ENCODE measurements at regions not wholly inside any gene's neighbourhood (a gene's known extent, or its start where the extent isn't known, plus 50 kb on each side); places are given as distances from the start of the nearest gene placed in this dataset.

DNA sequence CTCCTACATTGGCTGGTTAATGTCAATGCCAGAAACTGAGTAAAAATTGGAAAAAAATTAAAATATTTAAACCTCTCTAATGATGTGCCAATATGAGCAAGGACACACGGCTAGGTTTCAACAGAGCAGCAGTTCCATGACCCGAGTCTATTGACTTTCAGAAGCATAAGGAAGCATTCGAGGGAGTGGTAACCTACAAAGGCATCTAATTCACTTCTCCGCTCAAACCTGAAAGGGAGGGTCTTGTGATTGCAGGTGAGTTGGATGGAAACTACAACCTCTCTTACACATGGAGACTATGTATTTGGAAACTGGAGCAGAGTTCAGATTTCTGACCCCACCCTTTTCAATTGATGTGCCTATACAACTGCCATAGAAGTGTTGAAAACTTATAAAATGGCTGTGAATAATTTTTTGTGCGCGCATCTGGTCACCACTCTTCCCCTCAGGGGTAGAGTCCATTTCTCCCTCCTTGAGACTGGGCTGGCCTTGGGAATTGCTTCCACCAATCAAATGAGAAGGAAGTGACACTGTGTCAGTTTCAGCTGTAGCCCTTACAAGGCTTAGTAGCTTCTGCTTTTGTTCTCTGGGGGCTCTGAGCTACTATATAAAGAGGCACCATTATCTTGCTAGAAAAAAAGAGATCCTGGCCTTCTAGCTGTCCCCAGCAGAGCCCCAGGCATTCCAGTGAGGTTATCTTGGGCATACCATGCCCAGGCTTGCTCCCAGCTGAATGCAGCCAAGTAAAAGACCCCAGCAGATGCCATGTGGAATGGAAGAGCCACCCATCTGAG is 278.0 kb downstream of the EPHA4 start:
- TF ChIP-seq EZH2 (IDR thresholded peaks at IDR 0.05; ENCODE audit: low read length, unreplicated experiment): no peak
- TF ChIP-seq, protein P1, sequence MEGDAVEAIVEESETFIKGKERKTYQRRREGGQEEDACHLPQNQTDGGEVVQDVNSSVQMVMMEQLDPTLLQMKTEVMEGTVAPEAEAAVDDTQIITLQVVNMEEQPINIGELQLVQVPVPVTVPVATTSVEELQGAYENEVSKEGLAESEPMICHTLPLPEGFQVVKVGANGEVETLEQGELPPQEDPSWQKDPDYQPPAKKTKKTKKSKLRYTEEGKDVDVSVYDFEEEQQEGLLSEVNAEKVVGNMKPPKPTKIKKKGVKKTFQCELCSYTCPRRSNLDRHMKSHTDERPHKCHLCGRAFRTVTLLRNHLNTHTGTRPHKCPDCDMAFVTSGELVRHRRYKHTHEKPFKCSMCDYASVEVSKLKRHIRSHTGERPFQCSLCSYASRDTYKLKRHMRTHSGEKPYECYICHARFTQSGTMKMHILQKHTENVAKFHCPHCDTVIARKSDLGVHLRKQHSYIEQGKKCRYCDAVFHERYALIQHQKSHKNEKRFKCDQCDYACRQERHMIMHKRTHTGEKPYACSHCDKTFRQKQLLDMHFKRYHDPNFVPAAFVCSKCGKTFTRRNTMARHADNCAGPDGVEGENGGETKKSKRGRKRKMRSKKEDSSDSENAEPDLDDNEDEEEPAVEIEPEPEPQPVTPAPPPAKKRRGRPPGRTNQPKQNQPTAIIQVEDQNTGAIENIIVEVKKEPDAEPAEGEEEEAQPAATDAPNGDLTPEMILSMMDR (conservative IDR thresholded peaks at IDR 0.05; ENCODE audit: low read depth, low read length): no peak
